HL-60 (cell line): ENCODE measurements at regions not wholly inside any gene's neighbourhood (a gene's known extent, or its start where the extent isn't known, plus 50 kb on each side); places are given as distances from the start of the nearest gene placed in this dataset.

Experiments used
- DNase-seq, 2 experiments: peaks; one replicate each; pipeline ENCODE4 v3.0.0-alpha.2; 2010 to 2020; ENCODE audit warnings: low read depth in 1 of 2, low spot score in 1 of 2
- H3K27ac ChIP-seq: fragments of 250-450 bp; sonication (Bioruptor Pico); replicated peaks from 2 replicates; pipeline ENCODE4 v1.5.1; 2020; ENCODE audit warnings: mild to moderate bottlenecking, moderate library complexity
- H3K27me3 ChIP-seq: fragments of 250-450 bp; sonication (Bioruptor Pico); 2 replicates; pipeline ENCODE4 v1.5.1; 2021; ENCODE audit warnings: mild to moderate bottlenecking, moderate library complexity; ENCODE audit not compliant: insufficient read depth, poor library complexity, severe bottlenecking
- H3K4me3 ChIP-seq: replicated peaks from 2 replicates; pipeline ENCODE4 v1.5.1; 2011; ENCODE audit warnings: mild to moderate bottlenecking, control low read depth, low read length; ENCODE audit not compliant: insufficient read depth
- CTCF ChIP-seq: IDR thresholded peaks from one replicate; pipeline ENCODE4 v1.5.1; 2011; ENCODE audit warnings: low read length, control low read depth, inconsistent platforms; ENCODE audit not compliant: insufficient read depth
- GABPA ChIP-seq: IDR thresholded peaks from 2 replicates; pipeline ENCODE4 v1.6.1; 2012; ENCODE audit warnings: low read depth
- POLR2AphosphoS5 ChIP-seq: IDR thresholded peaks from 2 replicates; pipeline ENCODE4 v1.6.1; 2012; ENCODE audit warnings: low read depth
- REST ChIP-seq: IDR thresholded peaks from 2 replicates; pipeline ENCODE4 v1.6.1; 2012; ENCODE audit warnings: low read depth; ENCODE audit not compliant: insufficient replicate concordance
- SPI1 ChIP-seq: IDR thresholded peaks from 2 replicates; pipeline ENCODE4 v1.6.1; 2012; ENCODE audit warnings: low read depth, mild to moderate bottlenecking, borderline replicate concordance

- H3K4me3 ChIP-seq: no peak overlapping the region
- no peak for TF ChIP-seq SPI1
- TF ChIP-seq REST: no peak
- no peak for TF ChIP-seq GABPA
- TF ChIP-seq POLR2AphosphoS5: no peak
- no peak for TF ChIP-seq CTCF
- no peak for DNase-seq
- H3K27me3 ChIP-seq: no peaks in the 10 kb centered on the region
- no peak overlapping the region for H3K27ac ChIP-seq
Observed at GRCh38 chr4:130486186-130486585, 1390.2 kb downstream of the C4orf33 start.

GRCh38 chr4:130486841-130487240 lies 1390.9 kb downstream of the C4orf33 start:
- DNase-seq: no peak
- Histone ChIP-seq H3K4me3 (no peak overlapping the region), H3K27me3 (no peaks in the 10 kb centered on the region), H3K27ac (no peak overlapping the region)
- no peak for TF ChIP-seq REST
- TF ChIP-seq SPI1: no peak

GRCh38 chr4:130510661-130511060 lies 1414.7 kb downstream of the C4orf33 start:
- no peak overlapping the region for H3K27ac ChIP-seq
- no peaks in the 10 kb centered on the region for H3K27me3 ChIP-seq
- TF ChIP-seq GABPA (no peak), SPI1 (no peak), REST (no peak), CTCF (no peak), POLR2AphosphoS5 (no peak)
- no peak for DNase-seq
- H3K4me3 ChIP-seq: no peak overlapping the region

- H3K27ac ChIP-seq: no peak overlapping the region
- TF ChIP-seq GABPA (no peak), REST (no peak), CTCF (no peak), POLR2AphosphoS5 (no peak), SPI1 (no peak)
- H3K27me3 ChIP-seq: no peaks in the 10 kb centered on the region
- H3K4me3 ChIP-seq: no peak overlapping the region
- no peak for DNase-seq
Observed at GRCh38 chr4:130511776-130512175, 1415.8 kb downstream of the C4orf33 start.
